ENCODE measurements at regions not wholly inside any gene's neighbourhood (a gene's known extent, or its start where the extent isn't known, plus 50 kb on each side); places are given as distances from the start of the nearest gene placed in this dataset.

DNA sequence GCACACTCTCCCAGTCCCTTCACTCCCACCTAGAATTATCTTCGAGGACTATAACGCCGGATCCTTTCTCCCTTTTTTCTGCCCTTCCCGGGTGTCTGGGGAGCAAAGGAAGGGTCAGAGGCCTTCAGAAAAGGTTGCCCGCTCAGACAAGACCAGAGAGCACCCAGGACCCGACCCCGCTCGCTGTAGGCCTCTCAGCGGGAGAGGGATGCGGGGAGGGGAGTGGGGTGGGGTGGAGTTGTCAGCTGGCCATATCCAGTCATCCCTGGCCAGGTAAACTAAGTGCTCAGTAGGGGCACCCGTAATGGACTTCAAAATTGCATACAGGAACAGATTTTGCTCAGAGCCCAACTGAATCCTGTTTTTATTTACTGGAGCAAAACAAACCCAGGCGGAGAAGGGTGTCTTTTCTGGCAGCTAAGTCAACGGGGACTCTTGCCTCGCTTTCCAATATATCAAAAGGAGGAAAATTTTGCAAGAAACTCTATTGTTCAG, 65.0 kb downstream of the NOL4 start:
- no peaks in the 10 kb centered on the region for H3K9me2 ChIP-seq (replicated peaks; ENCODE audit: insufficient read depth, low read length)
- no peaks in the 10 kb centered on the region for H3K36me3 ChIP-seq (replicated peaks; ENCODE audit: insufficient read depth, low read length)
- no peaks in the 10 kb centered on the region for H3F3A ChIP-seq (ENCODE audit: insufficient read depth, low read length)
- H3K9ac ChIP-seq (ENCODE audit: low read length) = no peak overlapping the region
- no peak overlapping the region for H2AFZ ChIP-seq (ENCODE audit: low read length)
- no peaks in the 10 kb centered on the region for H3K27me3 ChIP-seq (replicated peaks; ENCODE audit: insufficient read depth, low read length)
- no peak overlapping the region for H3K4me3 ChIP-seq (ENCODE audit: low read length)
- H3K4me2 ChIP-seq (ENCODE audit: low read depth, low read length) = no peak overlapping the region
- no peak overlapping the region for H3K27ac ChIP-seq (ENCODE audit: low read length)
- H3K79me2 ChIP-seq (ENCODE audit: low read length) = no peaks in the 10 kb centered on the region
- no peak for DNase-seq
- H4K20me1 ChIP-seq (ENCODE audit: insufficient read depth, low read length) = no peaks in the 10 kb centered on the region
- no peaks in the 10 kb centered on the region for H3K9me3 ChIP-seq (replicated peaks; ENCODE audit: insufficient read depth, low read length)
- H3K4me1 ChIP-seq (ENCODE audit: low read length) = no peaks in the 10 kb centered on the region
- no peak for TF ChIP-seq EZH2phosphoT487 (IDR thresholded peaks at IDR 0.05; ENCODE audit: low read length)
- TF ChIP-seq, protein P1, sequence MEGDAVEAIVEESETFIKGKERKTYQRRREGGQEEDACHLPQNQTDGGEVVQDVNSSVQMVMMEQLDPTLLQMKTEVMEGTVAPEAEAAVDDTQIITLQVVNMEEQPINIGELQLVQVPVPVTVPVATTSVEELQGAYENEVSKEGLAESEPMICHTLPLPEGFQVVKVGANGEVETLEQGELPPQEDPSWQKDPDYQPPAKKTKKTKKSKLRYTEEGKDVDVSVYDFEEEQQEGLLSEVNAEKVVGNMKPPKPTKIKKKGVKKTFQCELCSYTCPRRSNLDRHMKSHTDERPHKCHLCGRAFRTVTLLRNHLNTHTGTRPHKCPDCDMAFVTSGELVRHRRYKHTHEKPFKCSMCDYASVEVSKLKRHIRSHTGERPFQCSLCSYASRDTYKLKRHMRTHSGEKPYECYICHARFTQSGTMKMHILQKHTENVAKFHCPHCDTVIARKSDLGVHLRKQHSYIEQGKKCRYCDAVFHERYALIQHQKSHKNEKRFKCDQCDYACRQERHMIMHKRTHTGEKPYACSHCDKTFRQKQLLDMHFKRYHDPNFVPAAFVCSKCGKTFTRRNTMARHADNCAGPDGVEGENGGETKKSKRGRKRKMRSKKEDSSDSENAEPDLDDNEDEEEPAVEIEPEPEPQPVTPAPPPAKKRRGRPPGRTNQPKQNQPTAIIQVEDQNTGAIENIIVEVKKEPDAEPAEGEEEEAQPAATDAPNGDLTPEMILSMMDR (IDR thresholded peaks at IDR 0.05; ENCODE audit: low read length) = no peak
- no peak for TF ChIP-seq EZH2 (optimal IDR thresholded peaks at IDR 0.05; ENCODE audit: low read depth, low read length)

GRCh38 chr18:34158881-34159690, 65.6 kb downstream of the NOL4 start:
- no peak overlapping the region for H3K4me2 ChIP-seq (ENCODE audit: low read depth, low read length)
- H2AFZ ChIP-seq (ENCODE audit: low read length) = no peak overlapping the region
- no peaks in the 10 kb centered on the region for H3K36me3 ChIP-seq (replicated peaks; ENCODE audit: insufficient read depth, low read length)
- no peak overlapping the region for H3K9ac ChIP-seq (ENCODE audit: low read length)
- no peak for TF ChIP-seq EZH2phosphoT487 (IDR thresholded peaks at IDR 0.05; ENCODE audit: low read length)
- TF ChIP-seq, protein P1 (IDR thresholded peaks at IDR 0.05; ENCODE audit: low read length) = no peak
- no peak for TF ChIP-seq EZH2 (optimal IDR thresholded peaks at IDR 0.05; ENCODE audit: low read depth, low read length)
- no peaks in the 10 kb centered on the region for H4K20me1 ChIP-seq (ENCODE audit: insufficient read depth, low read length)
- DNase-seq = no peak
- no peak overlapping the region for H3K4me3 ChIP-seq (ENCODE audit: low read length)
- H3K27me3 ChIP-seq (replicated peaks; ENCODE audit: insufficient read depth, low read length) = no peaks in the 10 kb centered on the region
- no peaks in the 10 kb centered on the region for H3K9me3 ChIP-seq (replicated peaks; ENCODE audit: insufficient read depth, low read length)
- H3K27ac ChIP-seq (ENCODE audit: low read length) = no peak overlapping the region
- H3K4me1 ChIP-seq (ENCODE audit: low read length) = no peaks in the 10 kb centered on the region
- no peaks in the 10 kb centered on the region for H3F3A ChIP-seq (ENCODE audit: insufficient read depth, low read length)
- H3K9me2 ChIP-seq (replicated peaks; ENCODE audit: insufficient read depth, low read length) = no peaks in the 10 kb centered on the region
- H3K79me2 ChIP-seq (ENCODE audit: low read length) = no peaks in the 10 kb centered on the region

- Histone ChIP-seq H3K4me2 (ENCODE audit: low read depth, low read length) (no peak overlapping the region), H3K4me1 (ENCODE audit: low read length) (no peaks in the 10 kb centered on the region), H3K9me3 (replicated peaks; ENCODE audit: insufficient read depth, low read length) (no peaks in the 10 kb centered on the region), H3K9me2 (replicated peaks; ENCODE audit: insufficient read depth, low read length) (no peaks in the 10 kb centered on the region), H3K27me3 (replicated peaks; ENCODE audit: insufficient read depth, low read length) (no peaks in the 10 kb centered on the region), H4K20me1 (ENCODE audit: insufficient read depth, low read length) (no peaks in the 10 kb centered on the region), H3K36me3 (replicated peaks; ENCODE audit: insufficient read depth, low read length) (no peaks in the 10 kb centered on the region), H3K4me3 (ENCODE audit: low read length) (no peak overlapping the region), H3F3A (ENCODE audit: insufficient read depth, low read length) (no peaks in the 10 kb centered on the region), H3K27ac (ENCODE audit: low read length) (no peak overlapping the region), H2AFZ (ENCODE audit: low read length) (no peak overlapping the region), H3K9ac (ENCODE audit: low read length) (no peak overlapping the region), H3K79me2 (ENCODE audit: low read length) (no peaks in the 10 kb centered on the region)
- no peak for DNase-seq
- TF ChIP-seq, protein P1 (IDR thresholded peaks at IDR 0.05; ENCODE audit: low read length) = no peak
- TF ChIP-seq EZH2 (optimal IDR thresholded peaks at IDR 0.05; ENCODE audit: low read depth, low read length) = no peak
- no peak for TF ChIP-seq EZH2phosphoT487 (IDR thresholded peaks at IDR 0.05; ENCODE audit: low read length)
Measured at GRCh38 chr18:34153711-34154110, 71.0 kb downstream of the NOL4 start.
